ENCODE measurements at regions not wholly inside any gene's neighbourhood (a gene's known extent, or its start where the extent isn't known, plus 50 kb on each side); places are given as distances from the start of the nearest gene placed in this dataset.

GRCh38 chr11:92376146-92376599 lies 151.6 kb downstream of the FAT3 start:
- H3K4me3 Mint-ChIP-seq, result no peak overlapping the region
- no peaks in the 10 kb centered on the region for H3K36me3 Mint-ChIP-seq (ENCODE audit: low read depth)
- no peaks in the 10 kb centered on the region for H3K4me1 Mint-ChIP-seq
- H3K9me3 Mint-ChIP-seq, result no peaks in the 10 kb centered on the region
- ATAC-seq (ENCODE audit: low read depth), result no peak
- DNase-seq, result no peak
- no peaks in the 10 kb centered on the region for H3K27me3 Mint-ChIP-seq
- intact Hi-C loops (cut with micrococcal nuclease), result no loop called here
- H3K27ac Mint-ChIP-seq, result no peak overlapping the region
- POLR2A ChIA-PET, result no interaction called here
- TF ChIP-seq CTCF (IDR thresholded peaks at IDR 0.05), result no peak
- CTCF ChIA-PET, result no interaction called here

DNA sequence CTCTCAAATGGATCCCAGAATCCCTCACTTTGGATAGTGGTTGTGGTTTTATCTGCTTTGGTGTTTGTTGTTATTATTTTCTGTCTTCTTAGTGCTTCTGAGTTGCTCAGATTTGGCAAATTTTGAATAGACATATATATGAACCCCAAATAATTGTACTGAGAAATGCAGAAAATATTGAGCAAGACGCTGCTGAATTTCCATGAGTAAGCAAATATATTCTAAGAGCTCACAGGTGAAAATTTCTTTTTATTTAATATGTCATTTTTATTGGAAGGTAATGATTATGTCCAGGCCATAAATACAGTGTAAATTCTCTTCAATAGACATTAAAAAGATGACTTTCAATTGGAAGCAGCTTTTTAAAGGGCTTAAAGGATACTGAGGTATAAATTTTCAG lies 152.1 kb downstream of the FAT3 start:
- Mint-ChIP-seq H3K4me1 (no peaks in the 10 kb centered on the region), H3K27me3 (no peaks in the 10 kb centered on the region), H3K27ac (no peak overlapping the region), H3K4me3 (no peak overlapping the region), H3K9me3 (no peaks in the 10 kb centered on the region), H3K36me3 (ENCODE audit: low read depth) (no peaks in the 10 kb centered on the region)
- TF ChIP-seq CTCF (IDR thresholded peaks at IDR 0.05), result no peak
- intact Hi-C loops (cut with micrococcal nuclease), result no loop called here
- ChIA-PET POLR2A (no interaction called here), CTCF (no interaction called here)
- DNase-seq, result no peak
- no peak for ATAC-seq (ENCODE audit: low read depth)

- H3K9me3 Mint-ChIP-seq, result no peaks in the 10 kb centered on the region
- ATAC-seq (ENCODE audit: low read depth) (no peak), DNase-seq (no peak)
- no peak overlapping the region for H3K4me3 Mint-ChIP-seq
- ChIA-PET CTCF (no interaction called here), POLR2A (no interaction called here)
- no peaks in the 10 kb centered on the region for H3K36me3 Mint-ChIP-seq (ENCODE audit: low read depth)
- no peaks in the 10 kb centered on the region for H3K4me1 Mint-ChIP-seq
- TF ChIP-seq CTCF (IDR thresholded peaks at IDR 0.05), result no peak
- no peak overlapping the region for H3K27ac Mint-ChIP-seq
- no peaks in the 10 kb centered on the region for H3K27me3 Mint-ChIP-seq
- intact Hi-C loops (cut with micrococcal nuclease), result no loop called here
Measured at GRCh38 chr11:92380882-92381281, 156.3 kb downstream of the FAT3 start.

GRCh38 chr11:92382311-92382710 lies 157.7 kb downstream of the FAT3 start:
- DNase-seq, result no peak
- Mint-ChIP-seq H3K27me3 (no peaks in the 10 kb centered on the region), H3K4me1 (no peaks in the 10 kb centered on the region), H3K27ac (no peak overlapping the region), H3K4me3 (no peak overlapping the region), H3K9me3 (no peaks in the 10 kb centered on the region), H3K36me3 (ENCODE audit: low read depth) (no peaks in the 10 kb centered on the region)
- intact Hi-C loops (cut with micrococcal nuclease), result no loop called here
- CTCF ChIA-PET, result no interaction called here
- ATAC-seq (ENCODE audit: low read depth), result no peak
- POLR2A ChIA-PET, result no interaction called here
- TF ChIP-seq CTCF (IDR thresholded peaks at IDR 0.05), result no peak

DNA sequence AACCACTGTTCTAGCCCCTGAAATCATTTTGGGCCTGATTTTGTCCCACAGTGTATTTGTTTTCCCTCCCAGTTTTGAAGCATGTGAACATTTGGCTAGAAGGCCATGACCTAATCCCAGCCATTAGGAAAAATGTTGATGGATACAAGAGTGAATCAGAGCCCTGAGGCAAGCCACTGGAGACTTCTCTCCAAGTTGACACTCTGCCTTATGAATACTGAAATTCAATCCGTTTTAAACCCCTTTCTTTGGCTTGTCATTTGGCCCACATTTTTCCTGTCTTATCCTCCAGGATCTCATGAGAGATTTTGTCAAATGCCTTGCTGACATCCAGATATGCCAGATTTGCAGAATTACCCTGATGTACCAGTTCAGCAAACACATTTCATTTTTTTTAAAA lies 158.8 kb downstream of the FAT3 start:
- no peak for ATAC-seq (ENCODE audit: low read depth)
- TF ChIP-seq CTCF (IDR thresholded peaks at IDR 0.05), result no peak
- intact Hi-C loops (cut with micrococcal nuclease), result no loop called here
- DNase-seq, result no peak
- Mint-ChIP-seq H3K27me3 (no peaks in the 10 kb centered on the region), H3K4me3 (no peak overlapping the region), H3K4me1 (no peaks in the 10 kb centered on the region), H3K9me3 (no peaks in the 10 kb centered on the region), H3K36me3 (ENCODE audit: low read depth) (no peaks in the 10 kb centered on the region), H3K27ac (no peak overlapping the region)
- CTCF ChIA-PET, result no interaction called here
- POLR2A ChIA-PET, result no interaction called here

Data from activated B cell treated with CpG ODN at 0.5 μM for 24 hours (primary cell).